Activated naive CD8-positive, alpha-beta T cell treated with anti-CD3 and anti-CD28 coated beads, Interleukin-2, amount 10 ng/mL, durations not matched to agents 7 days and 5 days (primary cell): ENCODE measurements at regions not wholly inside any gene's neighbourhood (a gene's known extent, or its start where the extent isn't known, plus 50 kb on each side); places are given as distances from the start of the nearest gene placed in this dataset. TPM values are rescaled to one million over a fixed set of nuclear protein-coding genes. Genes with fewer than 3 reads are reported as not detected.
"Not testable (repeated sequence)": the region's sequence is repeated elsewhere in the genome, so short reads cannot be mapped to it uniquely, and the experiment has no call there.

Experiments used
- ATAC-seq: fragments of 150-1000 bp; cut with Tn5 transposase; one replicate; pipeline ENCODE4 v1.10.0; 2021; ENCODE audit warnings: low read depth, moderate library complexity
- POLR2A ChIA-PET: fragments of 350-600 bp; sonication (Branson Sonifier 250); formaldehyde crosslinking; loops from one replicate; lab custom pipeline; 2021; ENCODE audit warnings: antibody characterized with exemption; lab: Charles Lee
- DNase-seq: peaks from one replicate; pipeline ENCODE4 v3.0.0; 2021
- H3K27ac Mint-ChIP-seq: one replicate; pipeline ENCODE4 v1.8.0; 2022; ENCODE audit warnings: mild to moderate bottlenecking, mixed read lengths
- H3K27me3 Mint-ChIP-seq: one replicate; pipeline ENCODE4 v1.8.0; 2022; ENCODE audit warnings: mild to moderate bottlenecking, moderate library complexity, mixed read lengths
- H3K36me3 Mint-ChIP-seq: one replicate; pipeline ENCODE4 v1.8.0; 2021; ENCODE audit warnings: mild to moderate bottlenecking, mixed read lengths
- H3K4me1 Mint-ChIP-seq: one replicate; pipeline ENCODE4 v1.8.0; 2021; ENCODE audit warnings: mixed read lengths
- H3K4me3 Mint-ChIP-seq: one replicate; pipeline ENCODE4 v1.8.0; 2022; ENCODE audit warnings: mild to moderate bottlenecking, moderate library complexity, mixed read lengths
- H3K9me3 Mint-ChIP-seq: one replicate; pipeline ENCODE4 v1.8.0; 2021; ENCODE audit warnings: mixed read lengths
- microRNA-seq: library from miRNA; unstranded; fragments of <30 nt; microRNA quantifications from one replicate; pipeline ENCODE4 v1.2.0, GENCODE V29; 2022

DNA sequence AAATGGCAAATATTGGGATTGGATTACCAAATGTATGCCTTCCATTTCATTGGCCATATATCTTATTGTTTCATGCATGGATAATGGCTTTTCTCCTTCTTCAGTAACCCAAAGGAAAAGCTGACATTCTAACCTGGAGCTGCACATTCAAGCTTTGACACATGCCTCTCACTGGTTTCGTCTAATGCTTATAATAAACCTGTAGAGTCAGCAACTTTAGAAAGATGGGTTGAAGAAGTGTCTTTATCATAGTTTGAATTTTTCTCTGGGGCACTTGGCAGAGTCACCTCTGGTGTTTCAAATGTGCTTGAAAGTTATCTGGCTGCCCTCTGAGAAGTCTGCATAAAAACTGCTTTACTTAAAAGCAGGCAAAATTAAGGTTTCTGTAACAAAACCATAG lies 55.4 kb upstream of the GOLGA8A start:
- H3K27me3 Mint-ChIP-seq = peaks cover 87% of the 10 kb centered on the region
- POLR2A ChIA-PET = no interaction called here
- DNase-seq = no peak
- ATAC-seq = no peak
- no peak overlapping the region for H3K27ac Mint-ChIP-seq
- peaks cover 4% of the 10 kb centered on the region for H3K36me3 Mint-ChIP-seq
- H3K9me3 Mint-ChIP-seq = peaks cover 5% of the 10 kb centered on the region
- peaks cover 6% of the 10 kb centered on the region for H3K4me1 Mint-ChIP-seq
- H3K4me3 Mint-ChIP-seq = no peak overlapping the region

DNA sequence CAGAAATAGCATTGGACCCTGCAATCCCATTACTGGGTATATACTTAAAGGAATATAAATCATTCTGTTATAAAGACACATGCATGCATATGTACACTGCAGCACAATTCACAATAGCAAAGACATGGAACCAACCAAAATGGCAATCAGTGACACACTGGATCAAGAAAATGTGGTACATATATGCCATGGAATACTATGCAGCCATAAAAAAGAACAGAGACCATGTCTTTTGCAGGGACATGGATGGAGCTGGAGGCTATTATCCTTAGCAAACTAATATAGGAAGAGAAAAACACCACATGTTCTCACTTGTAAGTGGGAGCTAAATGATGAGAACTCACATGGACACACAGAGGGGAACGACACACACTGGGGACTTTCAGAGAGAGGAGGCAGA lies 53.9 kb upstream of the GOLGA8A start:
- H3K36me3 Mint-ChIP-seq, H3K4me3 Mint-ChIP-seq, H3K27ac Mint-ChIP-seq, POLR2A ChIA-PET, ATAC-seq, DNase-seq, H3K4me1 Mint-ChIP-seq, H3K9me3 Mint-ChIP-seq: not testable (repeated sequence)
- H3K27me3 Mint-ChIP-seq = peaks cover 76% of the 10 kb centered on the region

DNA sequence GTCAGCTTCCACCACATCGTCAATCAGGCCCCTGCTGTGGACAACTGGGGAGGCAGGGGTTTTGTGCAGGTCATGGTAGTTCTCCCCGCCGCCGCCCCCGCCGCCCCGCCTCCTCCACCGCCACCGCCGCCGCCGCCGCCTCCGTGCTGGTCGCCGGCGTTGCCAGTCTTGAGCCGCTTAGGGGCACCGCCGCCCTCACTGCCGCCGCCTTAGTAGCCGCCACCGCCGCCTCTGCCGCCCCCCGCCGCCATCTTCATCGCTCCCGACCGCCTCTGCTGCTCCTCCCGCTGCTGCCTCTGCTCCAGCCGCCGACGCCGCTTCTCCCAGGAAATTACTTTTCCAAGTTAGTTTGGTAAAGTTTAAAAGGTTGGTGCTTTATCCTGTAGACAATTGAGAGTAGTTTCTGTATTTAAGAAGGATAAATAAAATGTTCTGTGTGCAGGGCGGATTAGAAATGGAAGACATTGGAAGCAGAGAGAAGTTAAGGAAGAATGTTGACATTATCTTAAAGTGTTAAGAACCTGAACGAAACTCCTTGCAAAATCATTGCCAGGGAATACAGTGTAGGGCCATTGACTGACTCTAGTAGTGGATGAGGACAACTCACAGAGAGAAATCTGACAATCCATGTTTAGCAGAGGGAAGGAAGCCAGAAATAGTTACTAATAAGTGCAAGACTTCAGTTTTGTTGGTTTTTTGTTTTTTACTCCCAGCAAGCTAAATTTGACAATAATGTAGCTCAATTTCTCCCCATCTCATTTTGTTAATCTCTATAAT lies 53.0 kb upstream of the GOLGA8A start:
- POLR2A ChIA-PET = no interaction called here
- Mint-ChIP-seq H3K27me3 (peaks cover 73% of the 10 kb centered on the region), H3K9me3 (peaks cover 6% of the 10 kb centered on the region), H3K4me3 (peak overlapping the region; percentile 41), H3K36me3 (peaks cover 4% of the 10 kb centered on the region), H3K4me1 (peaks cover 6% of the 10 kb centered on the region), H3K27ac (no peak overlapping the region)
- ATAC-seq (no peak), DNase-seq (no peak)

DNA sequence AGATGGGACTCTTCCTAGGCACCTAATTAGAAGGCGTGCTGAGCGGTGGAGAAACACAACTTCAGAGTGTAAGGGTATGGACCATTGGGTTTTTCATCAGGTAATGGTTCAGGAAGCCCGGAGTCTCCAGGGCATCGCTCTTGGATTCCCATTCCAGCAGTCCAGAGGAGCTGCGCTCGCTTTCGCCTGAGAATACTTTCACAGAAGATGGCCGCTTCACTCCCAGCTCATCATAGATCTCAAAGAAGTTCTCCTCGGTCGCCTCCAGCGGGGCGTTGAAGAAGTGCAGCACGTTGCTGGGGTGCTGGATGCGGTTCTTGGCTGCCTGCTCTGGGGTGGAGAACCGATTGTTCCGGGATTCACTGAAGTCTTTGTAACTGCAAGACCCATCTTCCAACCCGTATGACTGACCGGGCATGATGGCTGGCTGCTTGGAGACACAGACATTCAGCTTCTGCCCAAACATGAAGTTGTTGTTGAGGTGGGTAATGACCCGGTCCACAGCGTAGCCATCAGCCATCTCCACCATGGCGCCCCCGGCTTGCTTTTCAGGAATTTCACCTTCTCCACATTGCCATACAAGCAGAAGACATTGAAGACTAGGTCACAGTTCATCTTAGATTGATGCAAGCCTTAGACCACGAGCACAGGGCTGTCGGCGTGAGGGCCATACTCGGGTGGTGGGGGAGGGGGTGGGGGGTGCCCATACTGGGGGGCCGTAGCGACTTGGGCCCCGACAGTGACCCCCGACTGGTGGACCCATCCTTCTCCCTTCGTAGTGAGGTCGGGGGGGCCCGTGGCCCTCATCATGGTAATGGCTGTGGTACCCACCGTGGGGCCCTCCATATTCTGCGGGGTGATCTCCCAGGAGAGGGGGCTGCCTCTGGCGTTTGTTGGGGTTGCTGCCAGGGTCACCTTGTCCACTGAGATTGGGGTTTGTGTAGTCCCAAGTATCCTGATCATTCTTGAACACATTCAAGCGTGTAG lies 51.7 kb upstream of the GOLGA8A start:
- H3K4me1 Mint-ChIP-seq, H3K4me3 Mint-ChIP-seq, ATAC-seq, H3K36me3 Mint-ChIP-seq, H3K27ac Mint-ChIP-seq, H3K9me3 Mint-ChIP-seq, POLR2A ChIA-PET: not testable (repeated sequence)
- DNase-seq = peak; percentile 23
- peaks cover 77% of the 10 kb centered on the region for H3K27me3 Mint-ChIP-seq

Small RNA genes lying in the stretch of these regions (microRNA-seq; reads per million reads assigned to microRNA genes)
- not detected for gene MIR1233-2
